ES-I3 (cell line): ENCODE measurements at regions not wholly inside any gene's neighbourhood (a gene's known extent, or its start where the extent isn't known, plus 50 kb on each side); places are given as distances from the start of the nearest gene placed in this dataset.
"Not testable (repeated sequence)": the region's sequence is repeated elsewhere in the genome, so short reads cannot be mapped to it uniquely, and the experiment has no call there.

Experiments used
- H3K36me3 ChIP-seq: 2 replicates; pipeline ENCODE4 v1.6.1; 2013; ENCODE audit warnings: mild to moderate bottlenecking, low read length, control low read depth, moderate library complexity; ENCODE audit not compliant: insufficient read depth
- H3K4me1 ChIP-seq: 2 replicates; pipeline ENCODE4 v1.6.1; 2013; ENCODE audit warnings: mild to moderate bottlenecking, control low read depth, low read length; ENCODE audit not compliant: insufficient read depth
- H3K9ac ChIP-seq: 2 replicates; pipeline ENCODE4 v1.6.1; 2013; ENCODE audit warnings: low read depth, mild to moderate bottlenecking, low read length, moderate library complexity
- H3K9me3 ChIP-seq: 2 replicates; pipeline ENCODE4 v1.6.1; 2013; ENCODE audit warnings: mild to moderate bottlenecking, low read length, moderate library complexity; ENCODE audit not compliant: control insufficient read depth, insufficient read depth

DNA sequence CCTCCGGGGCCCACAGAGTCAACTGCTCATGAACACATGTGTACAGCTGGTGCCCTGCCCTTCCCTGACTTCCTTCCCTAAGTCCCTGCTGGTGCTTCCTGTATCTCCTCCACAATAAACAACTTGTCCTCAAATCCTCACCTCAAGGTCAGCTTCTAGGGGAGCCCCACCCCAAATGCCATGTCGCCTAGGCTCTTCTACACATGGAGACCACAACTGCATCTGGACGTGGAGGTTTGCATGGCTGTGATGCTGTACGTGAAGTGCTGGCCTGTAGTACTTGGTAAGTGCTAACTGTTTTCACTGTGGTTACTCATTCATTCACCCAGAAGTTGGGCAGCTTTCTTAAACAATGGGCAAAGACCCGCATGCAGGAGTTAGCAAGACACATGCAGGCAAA is 359.5 kb downstream of the SHANK2 start:
- no peaks in the 10 kb centered on the region; the same call in 1 of the 2 replicates for H3K9me3 ChIP-seq
- no peaks in the 10 kb centered on the region for H3K36me3 ChIP-seq
- H3K4me1 ChIP-seq: no peaks in the 10 kb centered on the region
- no peak overlapping the region for H3K9ac ChIP-seq

DNA sequence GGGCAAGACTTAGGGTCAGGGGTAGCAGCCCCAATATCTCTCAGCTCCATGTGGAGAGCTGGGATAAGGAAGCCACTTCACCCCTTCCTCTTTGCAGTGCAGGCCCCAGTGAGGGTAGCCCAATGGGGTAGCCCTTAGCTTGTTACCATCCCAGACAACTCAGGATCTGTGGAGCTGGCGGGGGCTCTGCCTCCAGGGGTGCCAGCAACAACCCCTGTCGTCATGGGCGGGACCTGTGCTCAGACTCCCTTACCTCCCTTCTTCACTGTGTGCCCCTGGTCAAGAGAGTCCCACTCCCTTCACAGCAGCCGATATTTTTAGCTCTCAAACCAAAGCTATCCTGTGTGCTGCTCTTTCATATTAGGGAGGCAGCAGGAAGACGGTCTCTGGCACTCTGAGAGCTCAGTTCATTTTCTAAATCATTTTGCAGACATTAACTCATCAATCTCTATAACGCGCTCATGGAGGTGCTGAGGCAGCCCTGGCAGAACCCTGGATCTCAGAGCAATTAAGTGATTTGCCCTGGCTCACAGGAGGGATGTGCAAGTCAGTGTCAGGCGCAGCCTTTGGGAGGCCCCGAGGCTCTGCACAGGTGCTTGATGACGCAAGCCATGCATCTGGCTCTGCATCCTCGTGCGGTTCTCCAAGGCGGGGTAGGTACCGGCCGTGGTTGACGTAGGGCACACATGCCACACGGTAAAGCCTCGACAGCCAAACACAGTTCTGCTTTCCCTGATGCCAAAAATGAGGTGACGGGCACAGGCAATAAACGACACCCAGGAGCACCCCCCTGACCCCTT is 357.6 kb downstream of the SHANK2 start:
- H3K9me3 ChIP-seq: no peaks in the 10 kb centered on the region; the same call in 1 of the 2 replicates

DNA sequence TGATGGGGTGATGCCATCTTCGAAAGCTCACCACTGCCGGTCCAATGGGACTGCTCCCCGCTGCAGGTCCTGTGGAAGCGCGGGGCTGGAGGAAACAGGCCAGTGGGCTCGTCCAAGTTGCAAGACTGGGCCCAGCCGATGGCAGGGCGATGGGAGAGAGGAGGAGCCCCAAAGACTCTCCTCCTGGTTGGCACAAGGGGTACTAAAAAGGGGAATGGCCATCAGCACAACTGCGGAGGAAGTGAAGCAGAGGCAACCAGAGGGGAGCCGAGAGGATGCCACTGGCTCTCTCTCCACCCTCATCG is 357.1 kb downstream of the SHANK2 start:
- no peaks in the 10 kb centered on the region for H3K36me3 ChIP-seq
- H3K4me1 ChIP-seq: no peaks in the 10 kb centered on the region
- H3K9ac ChIP-seq: no peak overlapping the region
- no peaks in the 10 kb centered on the region for H3K9me3 ChIP-seq

More for the DNA sequence above, 357.6 kb downstream of the SHANK2 start:
- H3K4me1 ChIP-seq: no peaks in the 10 kb centered on the region
- no peak overlapping the region for H3K9ac ChIP-seq
- no peaks in the 10 kb centered on the region for H3K36me3 ChIP-seq

DNA sequence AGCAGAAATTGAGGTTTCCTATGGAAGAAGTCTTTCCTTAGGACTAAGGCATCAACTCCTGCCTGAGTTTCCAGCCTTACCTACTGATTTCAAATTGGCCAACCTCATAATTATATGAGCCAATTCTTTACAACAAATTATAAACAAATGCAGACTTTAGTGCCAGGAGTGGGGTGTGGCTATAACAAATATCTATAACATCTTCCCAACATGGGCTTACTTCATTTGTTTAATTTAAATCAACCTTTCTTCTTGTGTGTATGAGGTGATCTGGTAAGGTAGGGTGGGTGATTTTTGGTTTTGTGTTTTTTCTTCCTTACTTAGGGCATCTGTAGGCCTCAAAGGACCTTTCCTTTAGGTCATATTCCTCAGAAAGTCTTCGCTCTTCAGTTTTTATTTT is 354.9 kb downstream of the SHANK2 start:
- Histone ChIP-seq H3K9ac (no peak overlapping the region), H3K4me1 (no peaks in the 10 kb centered on the region), H3K9me3 (no peaks in the 10 kb centered on the region), H3K36me3 (no peaks in the 10 kb centered on the region)

DNA sequence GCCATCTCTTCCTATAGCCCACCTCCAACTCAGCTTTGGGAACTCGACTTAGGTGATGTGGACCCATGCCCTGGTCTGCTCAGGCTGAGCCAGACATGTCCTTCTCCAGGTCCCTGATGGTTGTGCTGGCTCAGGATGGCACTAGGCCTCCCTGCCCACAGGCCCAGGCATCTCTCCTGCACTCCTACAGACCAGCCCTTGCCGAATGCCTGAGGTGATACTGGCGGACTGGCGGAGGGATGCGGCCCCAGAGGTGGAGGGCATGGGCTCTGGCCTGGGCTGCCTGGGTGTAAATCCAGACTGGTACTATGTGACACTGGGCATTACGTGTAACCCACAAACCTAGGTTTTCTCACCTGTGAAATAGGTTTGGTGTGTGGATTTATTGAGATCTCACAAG is 352.8 kb downstream of the SHANK2 start:
- Histone ChIP-seq H3K4me1 (no peaks in the 10 kb centered on the region), H3K9ac (no peak overlapping the region), H3K9me3 (no peaks in the 10 kb centered on the region), H3K36me3 (no peaks in the 10 kb centered on the region)

DNA sequence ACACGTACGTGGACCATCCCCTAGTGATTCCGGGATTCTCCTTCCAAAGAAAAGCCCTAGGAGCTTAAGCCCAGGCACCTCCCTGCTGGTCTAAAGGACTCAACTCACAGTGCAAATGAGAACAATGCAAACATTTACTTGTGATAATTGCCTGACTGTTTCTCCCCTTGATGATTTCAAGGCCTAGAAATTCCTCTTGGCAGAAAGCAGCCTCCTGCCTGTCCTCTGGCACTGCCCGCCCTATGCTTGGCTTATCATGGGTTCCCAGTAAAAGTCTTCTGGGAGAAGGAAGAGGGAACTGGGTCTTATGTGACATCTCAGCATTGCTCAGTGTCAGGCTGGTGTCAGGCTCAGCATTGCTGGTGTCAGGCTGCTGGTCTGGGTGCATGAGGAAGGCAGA is 351.8 kb downstream of the SHANK2 start:
- H3K9ac ChIP-seq: no peak overlapping the region
- no peaks in the 10 kb centered on the region for H3K4me1 ChIP-seq
- H3K9me3 ChIP-seq: no peaks in the 10 kb centered on the region
- no peaks in the 10 kb centered on the region for H3K36me3 ChIP-seq

DNA sequence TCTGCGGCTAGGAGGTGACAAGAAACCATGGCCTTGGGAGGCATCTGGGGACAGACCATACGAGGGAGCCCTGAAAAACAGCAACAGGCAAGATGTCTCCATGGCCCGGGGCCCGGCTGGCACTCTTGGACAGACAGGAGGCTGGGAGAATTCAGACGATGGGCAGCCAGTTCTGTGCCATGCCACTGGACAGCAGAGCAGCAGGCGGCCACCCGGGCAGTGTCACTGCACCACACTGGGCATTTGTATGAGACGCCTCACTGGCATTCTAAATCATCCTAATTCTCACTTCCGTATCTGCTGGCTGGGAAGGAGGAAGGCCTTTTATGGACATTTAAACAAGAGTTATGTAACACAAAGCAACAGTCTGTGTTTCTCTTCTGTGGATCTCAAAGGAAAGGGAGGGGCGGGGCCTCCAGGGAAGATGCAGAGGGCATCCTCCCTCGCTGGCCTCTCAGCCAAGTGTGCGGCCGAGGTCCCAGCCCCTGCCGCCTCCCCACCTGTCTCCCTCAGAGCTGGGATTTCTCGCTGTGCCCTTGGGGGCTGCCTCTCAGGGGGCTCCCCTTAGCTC is 350.3 kb downstream of the SHANK2 start:
- H3K36me3 ChIP-seq: no peaks in the 10 kb centered on the region
- no peaks in the 10 kb centered on the region for H3K4me1 ChIP-seq
- no peak overlapping the region for H3K9ac ChIP-seq
- no peaks in the 10 kb centered on the region for H3K9me3 ChIP-seq

DNA sequence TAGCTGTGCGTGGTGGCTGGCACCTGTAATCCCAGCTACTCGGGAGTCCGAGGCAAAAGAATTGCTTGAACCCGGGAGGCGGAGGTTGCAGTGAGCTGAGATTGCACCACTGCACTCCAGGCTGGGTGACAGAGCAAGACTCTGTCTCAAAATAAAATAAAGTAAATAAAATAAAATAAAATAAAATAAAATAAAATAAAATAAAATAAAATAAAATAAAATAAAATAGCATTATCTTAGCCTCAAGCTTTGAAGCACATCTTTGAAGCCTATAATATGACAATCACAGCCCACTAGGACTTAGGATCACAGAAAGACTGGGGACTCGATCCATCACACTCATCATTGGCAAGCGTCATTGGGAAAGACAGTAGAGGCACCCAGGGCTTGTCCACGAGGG is 349.1 kb downstream of the SHANK2 start:
- H3K4me1 ChIP-seq, H3K9ac ChIP-seq, H3K9me3 ChIP-seq, H3K36me3 ChIP-seq: not testable (repeated sequence)

DNA sequence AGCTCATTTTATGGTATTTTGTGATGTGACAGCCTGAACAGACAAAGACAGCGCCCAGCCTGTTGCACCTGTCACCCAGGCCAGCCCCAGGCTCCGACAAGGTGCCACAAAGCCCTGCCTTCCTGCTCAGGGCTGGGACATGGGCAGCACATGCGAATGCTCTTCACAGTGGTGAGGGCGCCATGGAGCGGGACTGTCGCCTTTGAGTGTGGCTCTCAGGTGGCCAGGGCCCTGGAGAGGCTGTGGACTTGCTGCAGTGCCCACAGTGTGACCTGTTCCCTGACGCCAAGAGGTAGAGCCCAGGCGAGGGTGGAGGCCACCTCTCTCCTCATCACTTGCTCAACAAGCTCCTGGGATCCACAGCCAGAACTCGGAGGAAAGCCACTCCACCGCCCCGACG is 346.3 kb downstream of the SHANK2 start:
- H3K4me1 ChIP-seq: no peaks in the 10 kb centered on the region
- H3K9me3 ChIP-seq: no peaks in the 10 kb centered on the region
- no peaks in the 10 kb centered on the region for H3K36me3 ChIP-seq
- no peak overlapping the region for H3K9ac ChIP-seq

DNA sequence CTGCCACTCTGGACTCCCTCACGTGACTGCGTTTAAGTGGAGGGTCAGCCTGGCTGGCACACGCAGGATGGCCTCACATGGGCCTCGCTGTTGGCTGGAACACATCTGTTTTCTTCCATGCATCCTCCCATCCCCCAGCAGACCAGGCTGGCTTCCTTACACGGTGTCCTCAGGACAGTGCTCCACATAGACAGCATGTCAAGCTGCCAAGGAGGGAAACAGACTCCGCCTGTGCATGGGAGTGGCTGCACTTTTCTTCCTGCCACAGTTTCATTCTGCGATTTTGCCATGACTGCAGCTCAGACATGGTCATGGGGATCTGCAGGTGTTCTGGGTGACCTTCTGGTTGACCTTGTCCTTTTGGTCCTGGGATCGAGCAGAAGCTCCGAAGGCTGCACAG is 344.2 kb downstream of the SHANK2 start:
- no peaks in the 10 kb centered on the region for H3K9me3 ChIP-seq
- H3K4me1 ChIP-seq: no peaks in the 10 kb centered on the region
- no peaks in the 10 kb centered on the region for H3K36me3 ChIP-seq
- H3K9ac ChIP-seq: no peak overlapping the region

DNA sequence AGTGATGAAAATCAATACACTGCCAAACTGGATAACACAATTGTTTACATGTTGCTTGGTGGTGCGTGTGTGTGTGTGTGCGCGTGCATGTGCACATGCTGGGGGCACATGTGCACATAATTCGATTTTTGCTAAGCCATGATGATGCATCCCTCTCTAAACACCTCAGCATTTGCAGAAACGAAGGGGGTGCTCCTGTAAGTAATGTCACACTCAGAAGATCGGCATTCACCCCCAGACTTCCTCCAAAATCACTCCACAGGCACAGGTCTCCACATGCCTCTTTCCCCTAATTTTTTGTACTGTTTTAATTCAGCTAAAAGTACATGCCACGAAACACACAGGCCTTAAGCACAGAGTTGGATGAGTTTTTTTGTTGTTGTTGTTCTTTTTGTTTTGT is 341.5 kb downstream of the SHANK2 start:
- H3K9ac ChIP-seq: no peak overlapping the region
- H3K9me3 ChIP-seq: no peaks in the 10 kb centered on the region
- H3K36me3 ChIP-seq: no peaks in the 10 kb centered on the region
- peaks cover 11% of the 10 kb centered on the region; the same call in 1 of the 2 replicates for H3K4me1 ChIP-seq

DNA sequence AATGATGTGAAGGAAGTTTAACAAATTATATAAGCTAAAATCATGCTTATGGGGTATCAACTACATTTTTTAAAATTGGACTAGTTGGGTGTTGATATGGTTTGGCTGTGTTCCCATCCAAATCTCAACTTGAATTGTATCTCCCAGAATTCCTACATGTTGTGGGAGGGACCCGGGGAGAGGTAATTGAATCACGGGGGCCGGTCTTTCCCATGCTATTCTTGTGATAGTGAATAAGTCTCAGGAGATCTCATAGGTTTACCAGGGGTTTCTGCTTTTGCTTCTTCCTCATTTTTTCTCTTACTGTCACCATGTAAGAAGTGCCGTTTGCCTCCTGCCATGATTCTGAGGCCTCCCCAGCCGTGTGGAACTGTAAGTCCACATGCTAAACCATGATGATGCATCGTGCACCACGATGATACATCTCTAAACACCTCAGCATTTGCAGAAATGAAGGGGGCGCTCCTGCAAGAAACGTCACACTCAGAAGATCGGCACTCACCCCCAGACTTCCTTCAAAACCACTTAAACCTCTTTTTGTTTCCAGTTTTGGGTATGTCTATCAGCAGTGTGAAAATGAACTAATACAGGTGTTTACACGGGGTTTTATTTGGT is 340.0 kb downstream of the SHANK2 start:
- H3K9ac ChIP-seq: no peak overlapping the region
- no peaks in the 10 kb centered on the region for H3K9me3 ChIP-seq
- peaks cover 11% of the 10 kb centered on the region; the same call in 1 of the 2 replicates for H3K4me1 ChIP-seq
- no peaks in the 10 kb centered on the region for H3K36me3 ChIP-seq

DNA sequence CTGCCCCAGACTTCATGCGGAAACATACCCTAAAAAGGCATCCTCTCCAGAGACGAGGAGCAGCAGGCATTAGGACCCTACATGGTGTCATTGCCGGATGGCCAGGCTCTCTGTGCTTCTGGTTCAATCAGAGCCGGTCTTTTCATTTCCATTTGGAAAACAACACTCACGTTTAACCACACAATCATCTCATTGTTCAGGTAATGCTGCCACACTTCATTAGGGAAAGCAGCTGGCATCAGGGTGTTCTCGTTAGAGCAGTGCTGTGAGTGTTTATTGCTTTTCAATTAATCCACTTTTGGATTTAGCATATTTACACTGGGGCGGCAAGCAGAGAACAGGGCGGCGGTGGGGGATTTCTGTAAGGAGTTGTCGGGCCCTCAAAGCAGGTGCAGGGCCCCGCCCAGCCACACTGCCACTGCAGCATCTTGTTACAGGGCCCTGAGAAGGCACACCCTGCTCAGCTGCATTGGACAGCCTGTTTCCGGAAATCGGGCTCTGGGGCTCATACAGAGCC is 338.6 kb downstream of the SHANK2 start:
- Histone ChIP-seq H3K4me1 (peaks cover 11% of the 10 kb centered on the region; the same call in 1 of the 2 replicates), H3K9ac (peak overlapping the region; percentile 33; the same call in 1 of the 2 replicates), H3K36me3 (no peaks in the 10 kb centered on the region), H3K9me3 (no peaks in the 10 kb centered on the region)

DNA sequence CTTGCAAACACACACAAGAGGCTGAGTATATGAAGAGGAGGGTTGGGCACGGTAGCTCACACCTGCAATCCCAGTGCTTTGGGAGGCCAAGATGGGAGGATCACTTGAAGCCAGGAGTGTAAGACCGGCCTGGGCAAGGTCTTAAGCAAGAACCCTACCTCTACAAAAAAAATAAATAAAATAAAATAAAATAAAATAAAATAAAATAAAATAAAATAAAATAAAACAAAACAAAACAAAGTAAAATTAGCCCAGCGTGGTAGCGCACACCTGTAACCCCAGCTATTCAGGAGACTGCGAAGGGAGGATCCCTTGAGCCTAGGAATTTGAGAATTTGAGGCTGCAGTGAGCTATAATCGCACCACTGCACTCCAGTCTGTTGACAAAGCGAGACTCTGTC is 337.9 kb downstream of the SHANK2 start:
- H3K4me1 ChIP-seq: peaks cover 11% of the 10 kb centered on the region; the same call in 1 of the 2 replicates
- no peak overlapping the region for H3K9ac ChIP-seq
- no peaks in the 10 kb centered on the region for H3K9me3 ChIP-seq
- no peaks in the 10 kb centered on the region for H3K36me3 ChIP-seq
